PFSK-1 (cell line): ENCODE measurements at regions not wholly inside any gene's neighbourhood (a gene's known extent, or its start where the extent isn't known, plus 50 kb on each side); places are given as distances from the start of the nearest gene placed in this dataset.

Source experiments
- FOXP2 ChIP-seq: optimal IDR thresholded peaks from 2 replicates; pipeline ENCODE3; 2011; ENCODE audit warnings: borderline replicate concordance, control low read depth, inconsistent platforms; ENCODE audit not compliant: insufficient read depth; ENCODE audit errors: extremely low read length, extremely low read depth
- POLR2AphosphoS5 ChIP-seq: IDR thresholded peaks from 2 replicates; pipeline ENCODE4 v1.6.1; 2012; ENCODE audit warnings: low read depth, mild to moderate bottlenecking, control low read depth, low read length, moderate library complexity
- REST ChIP-seq, 2 experiments: IDR thresholded peaks; 2 replicates each; pipeline versions ENCODE4 v1.6.1 to v1.8.0; 2011 to 2012; ENCODE audit warnings: low read depth in 2 of 2, low read length in 2 of 2, control low read depth in 1 of 2, inconsistent platforms in 1 of 2, mild to moderate bottlenecking in 1 of 2, moderate library complexity in 1 of 2; ENCODE audit not compliant: insufficient read depth in 1 of 2
- SIN3A ChIP-seq: IDR thresholded peaks from 2 replicates; pipeline ENCODE4 v1.6.1; 2012; ENCODE audit warnings: mild to moderate bottlenecking, low read length, moderate library complexity, borderline replicate concordance; ENCODE audit not compliant: insufficient read depth
- TAF1 ChIP-seq: IDR thresholded peaks from 2 replicates; pipeline ENCODE4 v1.6.1; 2012; ENCODE audit warnings: low read length, control low read depth, borderline replicate concordance; ENCODE audit not compliant: insufficient read depth

GRCh38 chr6:134719286-134719685 lies 230.6 kb downstream of the ALDH8A1 start:
- TF ChIP-seq FOXP2 = no peak
- TF ChIP-seq TAF1 = no peak
- no peak for TF ChIP-seq REST (IDR thresholded peaks at IDR 0.05; ENCODE audit: insufficient read depth in 1 of 2, low read depth in 2 of 2, low read length in 2 of 2)
- no peak for TF ChIP-seq SIN3A
- TF ChIP-seq POLR2AphosphoS5 = no peak

DNA sequence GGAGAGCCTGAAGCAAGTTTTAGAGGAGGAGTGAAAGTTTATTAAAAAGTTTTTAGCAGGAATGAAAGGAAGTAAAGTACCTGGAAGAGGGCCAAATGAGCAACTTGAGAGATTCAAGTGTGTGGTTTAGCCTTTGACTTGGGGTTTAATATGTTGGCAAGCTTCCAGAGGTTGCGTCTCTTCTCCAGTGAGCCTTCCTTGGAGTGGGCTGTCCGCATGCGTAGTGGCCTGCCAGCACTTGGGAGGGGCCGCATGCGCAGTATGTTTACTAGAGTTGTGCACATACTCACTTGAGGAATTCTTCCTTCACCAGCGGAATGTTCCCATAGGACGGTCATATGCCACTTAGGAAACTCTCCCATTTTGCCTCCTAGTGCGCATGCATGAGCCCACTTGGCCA lies 235.2 kb downstream of the ALDH8A1 start:
- TF ChIP-seq POLR2AphosphoS5 (no peak; the same call in 1 of the 2 replicates), TAF1 (no peak), REST (IDR thresholded peaks at IDR 0.05; ENCODE audit: insufficient read depth in 1 of 2, low read depth in 2 of 2, low read length in 2 of 2) (no peak), SIN3A (no peak), FOXP2 (no peak)

DNA sequence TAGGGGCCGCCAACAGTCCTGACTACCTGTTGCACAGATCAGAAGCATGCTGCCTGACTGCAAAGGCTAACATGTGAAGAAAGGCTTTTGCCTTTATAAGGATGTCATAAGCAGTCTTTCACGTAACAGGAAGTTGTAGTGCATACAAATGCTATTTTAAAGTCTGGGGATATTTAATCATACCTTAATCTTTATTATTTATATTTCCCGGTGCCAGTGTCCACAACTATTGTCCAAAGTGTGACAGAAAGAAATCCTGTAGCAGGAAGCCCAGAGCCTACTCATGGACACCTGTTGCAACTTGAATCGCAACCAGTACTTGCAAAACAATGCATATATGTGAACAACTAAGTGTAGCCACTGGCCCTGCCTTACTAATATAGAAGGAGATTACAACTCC lies 235.8 kb downstream of the ALDH8A1 start:
- TF ChIP-seq FOXP2 (no peak), TAF1 (no peak), POLR2AphosphoS5 (no peak), REST (IDR thresholded peaks at IDR 0.05; ENCODE audit: insufficient read depth in 1 of 2, low read depth in 2 of 2, low read length in 2 of 2) (no peak), SIN3A (no peak)

DNA sequence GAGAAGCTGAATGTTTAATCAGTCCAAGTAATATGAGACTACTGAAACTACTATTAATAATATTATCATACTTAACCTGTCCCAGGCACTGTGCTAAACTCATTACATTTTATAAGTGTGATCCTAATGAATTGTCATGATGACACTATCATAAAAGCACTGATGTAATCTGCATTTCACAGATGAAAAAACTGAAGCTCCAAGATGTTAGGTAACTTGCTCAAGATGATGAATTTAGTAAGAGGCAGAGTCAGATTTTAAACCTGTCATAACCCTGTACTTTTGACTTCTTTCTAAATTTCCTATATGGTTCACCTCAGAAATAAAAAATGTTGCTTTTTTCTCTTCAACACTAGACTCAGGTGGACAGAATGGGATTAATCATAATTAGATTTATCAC lies 237.6 kb downstream of the ALDH8A1 start:
- TF ChIP-seq REST (IDR thresholded peaks at IDR 0.05; ENCODE audit: insufficient read depth in 1 of 2, low read depth in 2 of 2, low read length in 2 of 2) (no peak), POLR2AphosphoS5 (no peak), TAF1 (no peak), FOXP2 (no peak), SIN3A (no peak)

DNA sequence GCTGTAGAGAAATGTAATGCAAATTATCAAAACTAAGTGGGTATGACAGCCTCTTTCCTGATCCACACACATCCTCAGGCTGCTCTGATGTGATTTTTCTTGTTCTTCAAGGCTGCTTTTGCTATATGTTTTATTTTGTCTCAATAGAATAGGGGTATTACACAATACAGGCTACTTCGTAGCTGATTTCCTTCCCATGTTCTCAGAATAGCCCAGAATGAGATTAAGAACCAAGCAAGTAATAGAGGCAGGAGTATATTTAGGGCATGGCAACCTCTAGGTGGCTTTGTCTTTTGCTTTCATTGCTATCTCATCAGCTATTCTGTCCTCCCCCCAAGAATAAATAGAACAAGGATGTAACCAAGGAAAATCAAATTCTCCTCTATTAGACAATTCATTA lies 241.8 kb downstream of the ALDH8A1 start:
- TF ChIP-seq TAF1 (no peak), REST (IDR thresholded peaks at IDR 0.05; ENCODE audit: insufficient read depth in 1 of 2, low read depth in 2 of 2, low read length in 2 of 2) (no peak), SIN3A (no peak), FOXP2 (no peak), POLR2AphosphoS5 (no peak)
